ENCODE measurements at regions not wholly inside any gene's neighbourhood (a gene's known extent, or its start where the extent isn't known, plus 50 kb on each side); places are given as distances from the start of the nearest gene placed in this dataset.

GRCh38 chr5:15266229-15266628, 233.8 kb upstream of the FBXL7 start:
- no peak overlapping the region for H3K4me3 ChIP-seq (ENCODE audit: control insufficient read depth, low read depth, low read length)
- no peak for TF ChIP-seq CTCF (conservative IDR thresholded peaks at IDR 0.05; ENCODE audit: control insufficient read depth, insufficient read depth, low read depth, low read length)
- DNase-seq (ENCODE audit: low read depth) = no peak

DNA sequence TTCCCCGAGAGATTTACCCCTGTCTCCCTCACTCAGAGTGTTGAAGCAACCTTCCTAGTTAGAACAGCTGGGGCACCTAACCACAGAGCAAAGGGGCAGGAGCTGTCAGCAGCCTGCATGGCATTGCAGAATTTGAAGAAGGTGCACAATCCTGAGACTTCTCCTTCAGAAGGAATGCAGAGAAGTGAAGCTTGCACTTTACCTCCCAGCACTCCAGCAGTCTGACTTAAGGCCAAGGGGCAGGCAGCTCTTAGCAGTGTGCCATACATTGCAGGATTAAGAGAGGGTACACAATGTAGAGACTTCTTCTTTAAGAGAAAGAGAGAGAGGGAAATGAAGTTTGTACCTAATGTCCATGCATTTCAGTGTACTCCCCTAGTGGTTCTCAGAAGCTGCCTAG, 236.0 kb upstream of the FBXL7 start:
- H3K4me3 ChIP-seq (ENCODE audit: control insufficient read depth, low read depth, low read length) = no peak overlapping the region
- DNase-seq (ENCODE audit: low read depth) = no peak
- TF ChIP-seq CTCF (conservative IDR thresholded peaks at IDR 0.05; ENCODE audit: control insufficient read depth, insufficient read depth, low read depth, low read length) = no peak

GRCh38 chr5:15263406-15263805, 236.6 kb upstream of the FBXL7 start:
- DNase-seq (ENCODE audit: low read depth) = no peak
- TF ChIP-seq CTCF (conservative IDR thresholded peaks at IDR 0.05; ENCODE audit: control insufficient read depth, insufficient read depth, low read depth, low read length) = no peak

GRCh38 chr5:15261269-15261995, 238.5 kb upstream of the FBXL7 start:
- DNase-seq (ENCODE audit: low read depth) = no peak
- TF ChIP-seq CTCF (conservative IDR thresholded peaks at IDR 0.05; ENCODE audit: control insufficient read depth, insufficient read depth, low read depth, low read length) = no peak
- H3K4me3 ChIP-seq (ENCODE audit: control insufficient read depth, low read depth, low read length) = no peak overlapping the region

More at GRCh38 chr5:15263406-15263805, 236.6 kb upstream of the FBXL7 start:
- H3K4me3 ChIP-seq (ENCODE audit: control insufficient read depth, low read depth, low read length) = no peak overlapping the region

DNA sequence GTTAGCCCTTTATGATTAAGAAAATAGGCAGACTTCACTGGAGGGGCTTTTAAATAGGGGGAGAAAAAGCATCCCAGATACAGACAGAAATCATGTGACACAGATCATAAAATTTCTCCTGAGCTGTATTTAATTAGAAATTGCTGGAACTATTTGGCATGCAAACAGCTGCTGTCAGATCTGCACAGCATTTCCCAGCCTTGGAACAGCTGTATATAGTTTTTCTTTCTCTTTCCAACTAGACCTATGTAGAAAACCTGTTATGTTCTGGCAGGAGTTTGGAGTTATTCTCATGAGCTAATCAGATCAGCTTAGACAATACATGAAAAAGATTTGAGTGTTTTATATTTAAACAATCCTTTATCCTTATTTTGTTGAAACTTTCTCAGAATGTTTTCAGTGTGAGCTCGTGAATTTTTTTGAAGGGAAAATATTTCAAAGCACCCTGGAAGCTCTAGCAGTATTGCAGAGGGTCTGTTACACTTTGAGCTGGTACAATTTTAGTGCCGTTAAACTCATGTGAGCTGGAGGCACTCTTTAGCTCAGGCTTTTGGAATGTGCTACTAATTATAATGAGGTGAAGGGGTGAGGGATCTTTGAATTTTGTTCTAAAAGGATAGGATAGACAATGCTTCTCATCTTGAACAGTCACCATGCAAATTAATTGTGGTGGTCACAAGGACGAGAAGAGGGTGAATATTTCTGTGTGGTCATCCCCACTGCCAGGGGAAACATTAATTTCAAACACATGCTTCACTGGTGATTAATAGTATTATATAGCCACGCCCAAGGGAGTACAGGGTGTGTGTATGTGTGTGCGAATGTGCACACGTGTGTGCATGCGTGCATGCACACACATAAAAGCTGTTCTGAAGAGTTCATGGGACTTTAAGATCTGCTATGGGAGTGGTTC, 239.4 kb upstream of the FBXL7 start:
- H3K4me3 ChIP-seq (ENCODE audit: control insufficient read depth, low read depth, low read length) = no peak overlapping the region
- no peak for TF ChIP-seq CTCF (conservative IDR thresholded peaks at IDR 0.05; ENCODE audit: control insufficient read depth, insufficient read depth, low read depth, low read length)
- DNase-seq (ENCODE audit: low read depth) = peak; percentile 7

DNA sequence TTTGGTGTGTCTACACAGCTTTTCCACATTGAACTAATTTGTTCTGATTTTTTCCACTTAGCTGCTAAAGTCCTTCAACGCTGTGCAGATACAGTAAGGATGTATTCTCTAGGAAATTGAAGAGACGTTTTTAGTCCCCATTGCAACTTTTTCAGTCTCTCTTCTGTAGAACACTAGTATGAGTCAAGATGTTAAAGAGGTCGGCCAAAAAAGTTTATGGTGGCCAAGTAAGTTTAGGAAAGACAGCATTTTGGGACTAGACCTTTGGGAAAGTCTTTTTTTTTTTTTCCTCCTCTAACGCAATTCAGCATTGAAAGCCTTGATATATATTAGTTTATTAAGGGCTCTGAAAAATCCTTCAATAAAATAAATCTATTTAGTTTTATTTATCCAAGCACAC, 243.5 kb upstream of the FBXL7 start:
- no peak overlapping the region for H3K4me3 ChIP-seq (ENCODE audit: control insufficient read depth, low read depth, low read length)
- TF ChIP-seq CTCF (conservative IDR thresholded peaks at IDR 0.05; ENCODE audit: control insufficient read depth, insufficient read depth, low read depth, low read length) = no peak
- DNase-seq (ENCODE audit: low read depth) = no peak

All from fibroblast of mammary gland (primary cell).